Stimulated activated memory B cell treated with anti-CD40 and anti-IgM and Interleukin-4, amounts not matched to agents 10 μg/mL and 1 μg/mL and 100 μg/mL, for 72 hours (primary cell): ENCODE measurements at regions not wholly inside any gene's neighbourhood (a gene's known extent, or its start where the extent isn't known, plus 50 kb on each side); places are given as distances from the start of the nearest gene placed in this dataset.

Experiments used
- ATAC-seq: fragments of 150-1000 bp; cut with Tn5 transposase; 2 replicates; pipeline ENCODE4 v1.10.0; 2021
- H3K27ac Mint-ChIP-seq: one replicate; pipeline ENCODE4 v1.8.0; 2022; ENCODE audit warnings: mild to moderate bottlenecking, mixed read lengths
- H3K27me3 Mint-ChIP-seq: one replicate; pipeline ENCODE4 v1.8.0; 2022; ENCODE audit warnings: mixed read lengths
- H3K36me3 Mint-ChIP-seq: one replicate; pipeline ENCODE4 v1.8.0; 2022; ENCODE audit warnings: mixed read lengths
- H3K4me1 Mint-ChIP-seq: one replicate; pipeline ENCODE4 v1.8.0; 2022; ENCODE audit warnings: mixed read lengths
- H3K4me3 Mint-ChIP-seq: one replicate; pipeline ENCODE4 v1.8.0; 2022; ENCODE audit warnings: mild to moderate bottlenecking, moderate library complexity, mixed read lengths
- H3K9me3 Mint-ChIP-seq: one replicate; pipeline ENCODE4 v1.8.0; 2022; ENCODE audit warnings: mixed read lengths

DNA sequence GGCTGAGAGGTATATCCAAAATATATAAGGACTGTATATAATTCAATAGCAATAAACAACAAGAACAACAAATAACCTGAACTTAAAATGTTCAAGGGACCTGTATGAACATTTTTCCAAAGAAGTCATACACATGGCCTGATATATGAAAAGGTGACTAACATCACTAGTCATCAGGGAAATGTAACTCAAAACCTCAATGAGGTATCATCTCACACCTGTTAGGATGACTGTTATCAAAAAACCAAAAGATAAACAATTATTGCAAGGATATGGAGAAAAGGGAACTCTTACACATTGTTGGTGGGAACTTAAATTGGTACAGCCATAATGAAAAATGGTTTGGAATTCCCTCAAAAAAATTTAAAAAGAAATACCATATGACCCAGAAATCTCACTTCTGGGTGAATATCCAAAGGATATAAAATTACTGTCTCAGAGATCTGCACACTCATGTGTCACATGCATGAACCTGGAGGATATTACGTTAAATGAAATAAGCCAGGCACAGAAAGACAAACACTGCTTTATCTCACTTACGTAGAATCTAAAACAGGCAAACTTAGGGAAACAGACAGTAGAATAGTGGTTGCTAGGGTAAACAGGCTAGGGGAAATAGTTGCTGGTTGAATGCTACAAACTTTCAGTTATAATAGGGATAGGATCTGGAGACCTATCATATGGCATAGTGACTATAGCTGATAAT is 334.5 kb upstream of the MMADHC start:
- peaks cover 7% of the 10 kb centered on the region for H3K9me3 Mint-ChIP-seq
- no peaks in the 10 kb centered on the region for H3K36me3 Mint-ChIP-seq
- H3K27ac Mint-ChIP-seq = no peak overlapping the region
- no peaks in the 10 kb centered on the region for H3K27me3 Mint-ChIP-seq
- H3K4me1 Mint-ChIP-seq = no peaks in the 10 kb centered on the region
- ATAC-seq = no peak
- H3K4me3 Mint-ChIP-seq = no peak overlapping the region

DNA sequence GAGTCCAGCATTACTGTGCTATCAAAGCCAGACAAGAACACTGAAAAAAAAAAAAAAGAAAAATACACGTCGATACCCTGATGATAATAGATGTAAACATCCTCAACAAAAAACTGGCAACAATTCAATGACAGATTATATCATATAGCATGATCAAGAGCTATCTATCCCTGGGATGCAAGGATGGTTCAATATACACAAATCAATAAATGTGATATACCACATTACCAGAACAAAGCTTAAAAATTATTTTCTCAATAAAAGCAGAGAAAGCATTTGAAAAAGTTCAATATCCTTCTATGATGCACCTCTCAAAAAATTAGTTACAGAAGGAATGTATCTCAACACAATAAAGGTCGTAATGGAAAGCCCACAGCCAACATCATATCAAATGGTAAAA is 332.8 kb upstream of the MMADHC start:
- Mint-ChIP-seq H3K27ac (no peak overlapping the region), H3K4me1 (no peaks in the 10 kb centered on the region), H3K4me3 (no peak overlapping the region), H3K36me3 (no peaks in the 10 kb centered on the region), H3K9me3 (peaks cover 7% of the 10 kb centered on the region), H3K27me3 (no peaks in the 10 kb centered on the region)
- no peak for ATAC-seq

DNA sequence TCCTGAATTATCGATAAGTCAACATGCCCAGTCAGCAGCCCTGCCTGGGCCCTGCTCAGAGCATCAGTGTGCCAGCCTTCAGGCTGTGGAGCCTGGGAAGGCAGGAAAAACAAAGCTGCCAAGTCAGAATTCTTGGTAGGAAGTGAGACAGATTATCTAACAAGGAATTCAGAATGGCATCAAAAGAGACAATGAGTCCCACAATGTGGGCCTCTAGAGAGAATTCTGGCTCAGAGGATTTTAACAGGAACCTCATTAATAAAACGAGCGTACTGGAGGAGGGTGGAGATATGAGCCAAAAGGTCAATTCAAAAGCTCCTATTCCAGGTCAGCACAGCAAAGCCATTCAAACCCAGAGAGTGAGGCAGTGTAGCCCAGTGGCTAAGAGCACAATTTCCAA is 327.6 kb upstream of the MMADHC start:
- Mint-ChIP-seq H3K4me1 (no peaks in the 10 kb centered on the region), H3K9me3 (peaks cover 7% of the 10 kb centered on the region), H3K4me3 (no peak overlapping the region), H3K27me3 (no peaks in the 10 kb centered on the region), H3K27ac (no peak overlapping the region), H3K36me3 (no peaks in the 10 kb centered on the region)
- no peak for ATAC-seq

DNA sequence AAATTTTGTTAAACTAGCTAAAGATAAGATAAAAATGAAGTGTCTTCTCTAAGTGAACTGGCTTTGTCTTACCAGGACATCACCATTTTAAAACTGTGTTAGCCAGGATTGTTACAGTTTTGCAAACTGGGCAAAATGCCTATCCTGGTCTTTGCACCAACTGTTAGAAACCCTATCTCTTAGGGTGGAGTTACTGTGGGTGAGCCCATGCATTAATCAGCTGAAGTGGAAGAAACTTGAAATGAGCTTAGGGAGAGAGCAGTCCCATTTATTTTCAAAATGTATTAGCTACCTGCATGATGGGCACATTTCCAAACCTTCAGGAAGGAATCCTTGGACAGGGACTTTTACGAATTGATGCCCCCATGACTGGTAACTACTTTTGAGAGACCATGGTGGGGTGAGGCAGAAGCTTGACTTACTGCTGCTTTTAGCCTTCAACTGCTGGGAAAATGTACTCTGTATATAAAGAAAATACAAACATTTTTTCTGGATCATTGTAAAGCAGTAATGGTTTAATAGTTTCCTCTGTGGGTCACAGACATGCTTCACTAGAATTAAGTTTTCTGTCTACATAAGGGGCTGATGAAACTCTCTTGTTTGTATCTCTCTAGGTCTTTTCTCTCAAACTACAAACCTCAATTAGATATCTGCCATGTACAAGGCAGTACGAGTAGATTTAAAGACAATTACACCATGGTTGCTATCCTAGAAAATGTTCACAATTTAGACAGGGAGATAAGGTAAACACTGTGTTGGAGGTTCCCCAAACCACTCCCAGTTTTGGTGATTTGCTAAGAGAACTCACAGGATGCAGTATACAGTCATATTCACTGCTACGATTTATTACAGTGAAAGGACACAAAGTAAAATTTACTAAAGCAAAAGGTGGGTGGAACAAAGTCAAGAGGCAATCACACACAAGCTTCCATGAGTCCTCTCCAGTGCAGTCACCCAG is 321.4 kb upstream of the MMADHC start:
- Mint-ChIP-seq H3K4me3 (no peak overlapping the region), H3K36me3 (no peaks in the 10 kb centered on the region), H3K27ac (no peak overlapping the region), H3K4me1 (no peaks in the 10 kb centered on the region), H3K27me3 (no peaks in the 10 kb centered on the region), H3K9me3 (no peaks in the 10 kb centered on the region)
- ATAC-seq = no peak

DNA sequence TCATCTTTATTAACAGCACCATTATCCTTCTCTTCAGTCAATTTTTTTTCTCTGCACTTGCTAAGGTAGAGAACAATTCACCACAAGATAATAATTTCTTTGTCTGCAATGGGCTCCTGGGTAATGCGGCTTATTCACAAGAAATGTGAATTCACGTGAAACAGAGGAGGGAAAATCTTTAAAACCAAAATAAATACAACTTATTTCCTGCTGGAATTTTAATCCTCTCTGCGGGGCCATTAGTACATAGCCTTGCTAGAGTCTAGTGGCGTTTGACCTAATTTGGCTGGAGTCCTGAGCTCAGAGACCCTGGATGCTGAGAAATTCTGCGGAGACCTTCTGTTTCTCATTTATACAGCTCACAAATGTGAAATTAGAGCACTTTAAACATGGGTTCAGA is 319.3 kb upstream of the MMADHC start:
- Mint-ChIP-seq H3K4me1 (no peaks in the 10 kb centered on the region), H3K9me3 (no peaks in the 10 kb centered on the region), H3K4me3 (no peak overlapping the region), H3K27me3 (no peaks in the 10 kb centered on the region), H3K27ac (no peak overlapping the region), H3K36me3 (no peaks in the 10 kb centered on the region)
- ATAC-seq = no peak

DNA sequence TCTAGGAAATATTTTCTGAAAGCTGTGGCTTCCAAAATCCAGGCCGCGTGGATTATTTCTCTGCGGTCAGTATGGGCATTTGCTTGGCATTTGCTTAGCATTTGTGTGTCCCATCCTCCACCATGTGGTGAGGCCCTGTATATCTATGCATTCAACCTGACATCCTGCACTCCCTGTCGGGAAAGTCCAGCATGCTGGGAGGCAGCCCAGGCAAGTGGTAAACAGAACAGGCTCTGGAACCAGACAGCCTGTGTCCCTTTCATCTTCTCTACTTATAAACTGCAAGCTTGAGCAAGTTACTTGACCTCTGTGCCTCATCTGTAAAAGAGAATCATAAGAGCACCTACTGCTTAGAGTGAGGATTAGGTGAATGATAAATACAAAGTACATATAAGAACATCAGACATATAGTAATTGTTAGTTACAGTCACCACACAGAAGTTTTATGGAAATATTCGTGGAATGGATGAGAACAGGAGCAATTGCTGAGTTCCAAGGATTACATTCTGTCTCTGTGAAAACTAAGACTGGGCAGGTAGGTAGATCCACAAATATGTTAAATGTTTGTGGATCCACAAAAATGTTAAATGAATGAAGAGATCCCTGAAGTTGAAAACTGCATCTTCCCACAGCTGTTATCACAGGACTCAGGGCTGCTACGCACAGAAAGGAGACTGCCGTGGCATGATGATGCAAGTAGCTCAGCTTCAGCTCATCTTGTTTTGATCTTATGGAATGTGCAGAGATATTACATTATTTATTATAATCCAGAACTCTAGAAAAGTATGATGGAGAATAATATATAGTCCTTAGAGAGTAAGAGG is 317.0 kb upstream of the MMADHC start:
- no peaks in the 10 kb centered on the region for H3K36me3 Mint-ChIP-seq
- no peaks in the 10 kb centered on the region for H3K27me3 Mint-ChIP-seq
- no peaks in the 10 kb centered on the region for H3K9me3 Mint-ChIP-seq
- no peak overlapping the region for H3K4me3 Mint-ChIP-seq
- H3K27ac Mint-ChIP-seq = no peak overlapping the region
- H3K4me1 Mint-ChIP-seq = no peaks in the 10 kb centered on the region
- no peak for ATAC-seq

DNA sequence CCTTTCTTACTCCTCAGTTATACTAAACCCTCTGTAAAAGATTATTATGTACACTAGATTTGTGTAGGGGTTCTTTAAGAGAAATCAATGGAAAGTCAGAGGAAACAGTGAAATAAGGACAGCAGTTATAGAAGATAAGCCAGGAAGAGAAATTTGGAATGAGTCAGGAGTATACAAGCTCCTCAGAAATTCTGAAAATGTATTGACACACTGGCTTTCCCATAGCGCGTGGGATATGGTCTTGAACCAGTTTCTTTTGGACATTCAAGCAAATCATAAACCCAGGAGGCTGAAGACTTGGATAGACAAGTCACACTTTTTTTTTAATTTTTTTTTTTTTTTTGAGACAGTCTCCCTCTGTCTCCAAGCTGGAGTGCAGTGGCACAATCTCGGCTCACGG is 316.1 kb upstream of the MMADHC start:
- Mint-ChIP-seq H3K4me3 (no peak overlapping the region), H3K9me3 (no peaks in the 10 kb centered on the region), H3K36me3 (no peaks in the 10 kb centered on the region), H3K4me1 (no peaks in the 10 kb centered on the region), H3K27me3 (no peaks in the 10 kb centered on the region), H3K27ac (no peak overlapping the region)
- ATAC-seq = no peak

DNA sequence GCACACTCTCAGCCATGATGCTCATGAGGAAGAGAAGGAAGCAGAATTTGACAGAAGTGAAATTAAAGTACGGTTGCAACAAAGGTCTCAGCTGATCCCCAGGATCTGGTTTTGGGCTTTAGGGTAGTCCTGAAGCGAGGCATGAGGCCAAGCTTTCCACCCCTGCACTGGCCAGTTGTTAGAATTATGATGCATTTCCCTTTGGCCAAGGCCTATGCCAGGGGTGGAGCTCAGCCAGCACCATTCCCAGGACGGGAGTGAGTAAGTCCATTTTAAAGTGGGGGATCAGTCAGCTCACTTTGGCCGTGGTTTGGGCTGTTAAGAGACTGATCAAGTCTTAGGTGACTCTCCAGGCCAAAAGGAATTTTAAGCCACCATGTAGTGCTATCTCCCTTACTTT is 314.5 kb upstream of the MMADHC start:
- Mint-ChIP-seq H3K27ac (no peak overlapping the region), H3K4me1 (no peaks in the 10 kb centered on the region), H3K9me3 (no peaks in the 10 kb centered on the region), H3K36me3 (no peaks in the 10 kb centered on the region), H3K4me3 (no peak overlapping the region), H3K27me3 (no peaks in the 10 kb centered on the region)
- ATAC-seq = no peak

DNA sequence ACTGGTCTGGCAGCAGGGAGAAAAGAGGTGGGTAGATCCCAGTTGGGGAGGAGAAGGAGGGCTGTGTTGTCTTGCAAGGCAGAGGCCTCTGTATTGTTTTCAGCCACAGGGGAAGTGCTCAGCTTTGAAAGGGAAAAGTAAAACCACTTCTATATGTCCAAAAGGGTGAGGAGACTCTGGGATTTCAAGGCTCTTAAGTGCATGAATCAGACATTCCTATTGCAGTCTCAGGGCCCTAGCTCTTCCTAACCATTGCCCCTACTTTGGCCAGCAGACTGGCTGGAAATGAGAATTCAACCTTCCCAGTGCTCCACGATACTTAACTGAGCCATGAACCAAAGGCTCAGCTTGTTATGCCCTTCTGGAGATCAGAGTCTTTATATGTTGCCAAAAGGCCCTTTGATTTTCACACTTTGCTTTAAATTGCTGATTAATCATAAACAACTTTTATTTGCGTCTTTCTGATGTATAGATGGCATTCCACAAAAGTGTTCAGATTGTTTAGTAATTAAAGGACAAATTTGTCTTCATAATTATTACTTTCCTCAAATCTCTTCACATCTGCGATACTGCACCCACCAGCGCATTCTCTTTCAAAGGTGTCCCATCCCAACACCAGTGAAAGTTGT is 313.8 kb upstream of the MMADHC start:
- Mint-ChIP-seq H3K27me3 (no peaks in the 10 kb centered on the region), H3K4me3 (no peak overlapping the region), H3K4me1 (no peaks in the 10 kb centered on the region), H3K36me3 (no peaks in the 10 kb centered on the region), H3K9me3 (no peaks in the 10 kb centered on the region), H3K27ac (no peak overlapping the region)
- ATAC-seq = no peak

DNA sequence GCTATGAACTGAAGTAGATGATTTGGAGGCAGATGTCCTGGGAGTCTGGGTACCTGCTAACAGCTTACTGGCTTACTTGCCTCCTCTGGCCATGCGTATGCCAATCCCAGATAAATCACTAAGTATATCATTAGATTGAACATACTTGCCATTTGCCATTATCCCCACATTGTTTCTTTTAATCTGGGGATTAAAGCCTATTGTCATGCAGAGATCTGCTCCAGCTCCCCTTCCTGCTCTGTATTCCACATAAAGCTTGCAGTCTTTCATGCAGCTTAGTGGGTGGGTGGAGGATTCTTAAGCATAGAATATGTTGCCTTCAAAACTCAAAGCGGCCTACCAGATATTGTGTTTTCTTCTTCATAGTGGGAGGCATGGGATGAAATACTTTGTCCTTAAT is 311.8 kb upstream of the MMADHC start:
- no peaks in the 10 kb centered on the region for H3K9me3 Mint-ChIP-seq
- no peak overlapping the region for H3K4me3 Mint-ChIP-seq
- H3K27me3 Mint-ChIP-seq = no peaks in the 10 kb centered on the region
- no peak overlapping the region for H3K27ac Mint-ChIP-seq
- no peaks in the 10 kb centered on the region for H3K4me1 Mint-ChIP-seq
- ATAC-seq = no peak
- H3K36me3 Mint-ChIP-seq = no peaks in the 10 kb centered on the region

DNA sequence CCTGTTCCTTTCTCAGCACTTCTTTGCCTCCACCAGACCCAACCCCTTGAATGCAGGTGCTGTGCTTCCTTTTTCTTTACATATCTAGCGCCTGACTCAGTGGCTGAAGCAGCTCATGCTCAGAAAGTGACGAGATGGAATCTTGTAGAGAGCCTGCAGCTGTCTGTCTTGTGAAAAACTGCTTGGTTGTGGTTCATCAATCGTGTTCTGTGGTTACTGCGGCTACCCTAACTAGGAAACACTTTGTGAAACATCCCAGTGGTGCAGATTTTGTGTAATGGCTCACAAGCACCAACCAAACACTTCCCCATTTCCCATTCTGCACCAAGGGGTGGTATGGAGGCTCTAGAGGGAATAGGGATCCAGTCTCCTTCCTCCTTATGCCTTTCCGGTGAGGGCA is 307.2 kb upstream of the MMADHC start:
- no peaks in the 10 kb centered on the region for H3K4me1 Mint-ChIP-seq
- no peak overlapping the region for H3K4me3 Mint-ChIP-seq
- no peak overlapping the region for H3K27ac Mint-ChIP-seq
- H3K9me3 Mint-ChIP-seq = peaks cover 6% of the 10 kb centered on the region
- no peaks in the 10 kb centered on the region for H3K36me3 Mint-ChIP-seq
- no peaks in the 10 kb centered on the region for H3K27me3 Mint-ChIP-seq
- no peak for ATAC-seq

DNA sequence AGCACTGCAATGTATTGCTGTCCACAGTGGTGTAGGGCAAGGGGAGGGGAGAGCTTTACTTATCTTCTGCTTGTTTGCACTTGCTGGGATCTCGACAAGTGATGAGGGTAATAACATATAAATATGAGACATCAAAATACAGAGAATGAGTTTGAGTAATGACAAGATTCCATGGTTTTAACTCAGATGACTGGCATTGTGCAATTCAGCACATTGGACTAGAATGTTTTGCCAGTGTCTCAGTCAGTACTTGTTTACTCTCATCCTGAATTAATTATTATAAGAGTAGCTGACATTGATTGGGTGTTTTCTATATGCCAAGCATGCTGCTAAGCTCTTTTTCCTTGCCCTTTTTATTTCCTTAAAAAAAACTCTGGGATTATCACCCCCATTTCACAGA is 306.7 kb upstream of the MMADHC start:
- no peak overlapping the region for H3K27ac Mint-ChIP-seq
- H3K4me1 Mint-ChIP-seq = no peaks in the 10 kb centered on the region
- no peak overlapping the region for H3K4me3 Mint-ChIP-seq
- no peaks in the 10 kb centered on the region for H3K36me3 Mint-ChIP-seq
- peaks cover 8% of the 10 kb centered on the region for H3K9me3 Mint-ChIP-seq
- H3K27me3 Mint-ChIP-seq = no peaks in the 10 kb centered on the region
- no peak for ATAC-seq

DNA sequence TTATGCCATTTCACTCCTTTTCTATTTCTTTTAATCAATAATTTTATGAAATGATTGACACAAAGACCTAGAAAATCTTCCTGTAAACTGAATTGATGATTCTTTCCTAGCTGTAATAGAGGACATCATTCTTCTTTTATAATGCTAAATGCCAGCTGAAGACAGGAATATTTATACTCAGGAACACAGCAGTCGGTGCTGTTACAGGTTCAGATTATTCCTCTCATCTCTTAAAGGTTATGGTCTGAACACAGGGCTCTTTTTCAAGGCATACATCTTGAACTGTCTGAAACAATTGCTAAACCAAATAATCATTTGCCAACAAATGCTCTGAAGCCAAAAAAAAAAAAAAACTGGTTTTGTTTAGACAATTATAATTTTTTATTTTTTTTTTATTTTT is 305.0 kb upstream of the MMADHC start:
- H3K27ac Mint-ChIP-seq = no peak overlapping the region
- no peak for ATAC-seq
- peaks cover 8% of the 10 kb centered on the region for H3K9me3 Mint-ChIP-seq
- no peaks in the 10 kb centered on the region for H3K4me1 Mint-ChIP-seq
- H3K27me3 Mint-ChIP-seq = no peaks in the 10 kb centered on the region
- H3K4me3 Mint-ChIP-seq = no peak overlapping the region
- H3K36me3 Mint-ChIP-seq = no peaks in the 10 kb centered on the region

DNA sequence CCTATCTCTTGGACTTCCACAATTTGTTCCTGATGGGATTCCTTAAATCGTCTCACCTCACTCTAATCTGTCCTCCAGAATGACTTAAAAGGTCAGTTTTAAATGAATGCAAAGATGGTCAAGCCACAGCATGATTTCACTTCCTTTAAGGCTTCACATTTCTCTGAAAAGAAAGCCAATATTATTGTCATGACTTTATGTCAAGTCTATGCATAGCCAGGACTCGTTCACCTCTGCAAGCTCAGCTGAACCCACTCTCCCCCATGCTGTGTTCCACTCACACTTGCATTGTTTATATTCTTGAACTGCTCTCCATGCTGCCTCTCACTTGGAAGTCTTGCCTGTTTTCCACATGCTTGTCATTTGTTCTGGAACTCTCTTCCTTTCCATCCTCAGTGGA is 298.4 kb upstream of the MMADHC start:
- no peak for ATAC-seq

DNA sequence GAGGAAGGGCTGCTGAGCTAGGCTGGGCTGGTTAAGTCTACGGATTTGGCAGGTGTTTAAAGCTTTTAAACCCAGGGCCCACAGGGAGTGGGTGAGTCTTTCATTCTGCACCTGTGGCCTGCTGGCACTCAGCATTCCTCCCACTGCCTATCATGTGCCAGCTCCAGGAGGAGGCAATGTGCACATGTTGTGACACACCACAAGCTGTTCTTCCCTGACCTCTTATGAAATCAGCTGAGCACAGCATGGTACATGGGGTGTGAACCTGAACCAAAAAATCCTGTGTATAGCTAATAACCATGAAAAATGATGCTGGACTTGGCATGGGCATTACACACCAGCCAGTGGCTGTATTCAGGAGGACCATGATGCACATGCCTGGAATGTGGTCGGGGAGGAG is 297.9 kb upstream of the MMADHC start:
- no peaks in the 10 kb centered on the region for H3K4me1 Mint-ChIP-seq

More for the DNA sequence above, 298.4 kb upstream of the MMADHC start:
- Mint-ChIP-seq H3K4me3 (no peak overlapping the region), H3K9me3 (peaks cover 6% of the 10 kb centered on the region), H3K27me3 (no peaks in the 10 kb centered on the region), H3K27ac (no peak overlapping the region), H3K4me1 (no peaks in the 10 kb centered on the region), H3K36me3 (no peaks in the 10 kb centered on the region)

More for the DNA sequence above, 297.9 kb upstream of the MMADHC start:
- no peak overlapping the region for H3K4me3 Mint-ChIP-seq
- no peak overlapping the region for H3K27ac Mint-ChIP-seq
- H3K36me3 Mint-ChIP-seq = no peaks in the 10 kb centered on the region
- no peaks in the 10 kb centered on the region for H3K27me3 Mint-ChIP-seq
- no peak for ATAC-seq
- peaks cover 6% of the 10 kb centered on the region for H3K9me3 Mint-ChIP-seq
